Suprapubic skin (tissue), 4 donors: ENCODE measurements at regions not wholly inside any gene's neighbourhood (a gene's known extent, or its start where the extent isn't known, plus 50 kb on each side); places are given as distances from the start of the nearest gene placed in this dataset.

Experiments used
- DNase-seq, 2 donors: peaks; one replicate each; pipeline ENCODE4 v3.0.0-alpha.2; 2019; ENCODE audit warnings: low spot score in 2 of 2
- H3K27ac ChIP-seq: fragments of 200-600 bp; sonication (generic); one replicate; pipeline ENCODE4 v1.5.1; 2019
- H3K27me3 ChIP-seq: fragments of 200-600 bp; sonication (generic); one replicate; pipeline ENCODE4 v1.5.1; 2019
- H3K36me3 ChIP-seq: fragments of 200-600 bp; sonication (generic); one replicate; pipeline ENCODE4 v1.5.1; 2019
- H3K4me1 ChIP-seq: fragments of 200-600 bp; sonication (generic); one replicate; pipeline ENCODE4 v1.5.1; 2019
- H3K4me3 ChIP-seq: fragments of 200-600 bp; sonication (generic); one replicate; pipeline ENCODE4 v1.5.1; 2019; ENCODE audit warnings: mild to moderate bottlenecking
- H3K9me3 ChIP-seq: fragments of 200-600 bp; sonication (generic); one replicate; pipeline ENCODE4 v1.5.1; 2019
- CTCF ChIP-seq, 2 donors: fragments of 200-600 bp in 1 of 2; fragments of 450-650 bp in 1 of 2; sonication (generic) in 1 of 2; IDR thresholded peaks; one replicate each; pipeline ENCODE4 v1.5.1; 2016 to 2019; ENCODE audit warnings: antibody characterized with exemption in 2 of 2, mild to moderate bottlenecking in 1 of 2, moderate library complexity in 1 of 2
- EP300 ChIP-seq: sonication (generic); formaldehyde crosslinking; IDR thresholded peaks from one replicate; pipeline ENCODE4 v1.6.1; 2017; ENCODE audit warnings: antibody characterized with exemption
- POLR2A ChIP-seq, 2 donors: fragments of 450-650 bp; IDR thresholded peaks; one replicate each; pipeline ENCODE4 v1.6.1; 2017; ENCODE audit warnings: antibody characterized with exemption in 2 of 2, mild to moderate bottlenecking in 2 of 2, moderate library complexity in 2 of 2
- POLR2AphosphoS5 ChIP-seq, 3 donors: sonication (generic); formaldehyde crosslinking; IDR thresholded peaks; one replicate each; pipeline ENCODE4 v1.6.1; 2017; ENCODE audit warnings: antibody characterized with exemption in 3 of 3
- WGBS: methylation state at CpG from one replicate; pipeline ENCODE4 v1.1.5; 2018; 5-methylcytosine and 5-hydroxymethylcytosine counted together

- TF ChIP-seq CTCF (IDR thresholded peaks at IDR 0.05): no peak
- 99% methylated on average over 8 of the region's 8 CpGs for WGBS
- DNase-seq: no peak
- Histone ChIP-seq H3K36me3 (peaks cover 38% of the 10 kb centered on the region), H3K4me3 (no peak overlapping the region), H3K27ac (no peak overlapping the region), H3K9me3 (no peaks in the 10 kb centered on the region), H3K4me1 (no peaks in the 10 kb centered on the region), H3K27me3 (no peaks in the 10 kb centered on the region)
Observed at GRCh38 chr14:95421741-95422140, 94.7 kb downstream of the SYNE3 start.

- Histone ChIP-seq H3K27ac (no peak overlapping the region), H3K4me1 (no peaks in the 10 kb centered on the region), H3K4me3 (no peak overlapping the region), H3K36me3 (peaks cover 47% of the 10 kb centered on the region), H3K27me3 (no peaks in the 10 kb centered on the region), H3K9me3 (no peaks in the 10 kb centered on the region)
- WGBS: 94% methylated on average over 3 of the region's 3 CpGs
- no peak for DNase-seq
- no peak for TF ChIP-seq POLR2AphosphoS5 (IDR thresholded peaks at IDR 0.05)
- TF ChIP-seq POLR2A (IDR thresholded peaks at IDR 0.05): no peak
- no peak for TF ChIP-seq EP300
- TF ChIP-seq CTCF (IDR thresholded peaks at IDR 0.05): no peak
Observed at GRCh38 chr14:95420060-95420459, 96.4 kb downstream of the SYNE3 start.

- H3K4me1 ChIP-seq: no peaks in the 10 kb centered on the region
- H3K4me3 ChIP-seq: no peak overlapping the region
- WGBS: 93% methylated on average over 4 of the region's 4 CpGs
- no peak for DNase-seq
- H3K9me3 ChIP-seq: no peaks in the 10 kb centered on the region
- H3K27ac ChIP-seq: no peak overlapping the region
- peaks cover 47% of the 10 kb centered on the region for H3K36me3 ChIP-seq
- H3K27me3 ChIP-seq: no peaks in the 10 kb centered on the region
- no peak for TF ChIP-seq POLR2AphosphoS5 (IDR thresholded peaks at IDR 0.05)
- TF ChIP-seq EP300: no peak
Observed at GRCh38 chr14:95419569-95419968, 96.9 kb downstream of the SYNE3 start.

GRCh38 chr14:95418858-95419257 lies 97.6 kb downstream of the SYNE3 start:
- H3K4me3 ChIP-seq: no peak overlapping the region
- no peak for DNase-seq
- H3K4me1 ChIP-seq: no peaks in the 10 kb centered on the region
- peaks cover 50% of the 10 kb centered on the region for H3K36me3 ChIP-seq
- TF ChIP-seq POLR2AphosphoS5 (IDR thresholded peaks at IDR 0.05) (no peak), CTCF (IDR thresholded peaks at IDR 0.05) (no peak), EP300 (no peak), POLR2A (IDR thresholded peaks at IDR 0.05) (no peak)
- H3K9me3 ChIP-seq: no peaks in the 10 kb centered on the region
- H3K27me3 ChIP-seq: no peaks in the 10 kb centered on the region
- H3K27ac ChIP-seq: no peak overlapping the region
- 94% methylated on average over 3 of the region's 3 CpGs for WGBS

GRCh38 chr14:95417492-95417891 lies 97.8 kb upstream of the CLMN start:
- Histone ChIP-seq H3K27me3 (no peaks in the 10 kb centered on the region), H3K9me3 (no peaks in the 10 kb centered on the region), H3K27ac (no peak overlapping the region), H3K36me3 (peaks cover 52% of the 10 kb centered on the region), H3K4me1 (no peaks in the 10 kb centered on the region), H3K4me3 (no peak overlapping the region)
- WGBS: 94% methylated on average over 7 of the region's 7 CpGs
- no peak for DNase-seq
- no peak for TF ChIP-seq CTCF (IDR thresholded peaks at IDR 0.05)
- no peak for TF ChIP-seq EP300
- TF ChIP-seq POLR2AphosphoS5 (IDR thresholded peaks at IDR 0.05): no peak
- TF ChIP-seq POLR2A (IDR thresholded peaks at IDR 0.05): no peak

- TF ChIP-seq POLR2A (IDR thresholded peaks at IDR 0.05) (no peak), POLR2AphosphoS5 (IDR thresholded peaks at IDR 0.05) (no peak), CTCF (IDR thresholded peaks at IDR 0.05) (no peak), EP300 (no peak)
- no peak for DNase-seq
- 85% methylated on average over 8 of the region's 8 CpGs for WGBS
- Histone ChIP-seq H3K27me3 (no peaks in the 10 kb centered on the region), H3K4me3 (no peak overlapping the region), H3K9me3 (no peaks in the 10 kb centered on the region), H3K36me3 (peaks cover 42% of the 10 kb centered on the region), H3K4me1 (no peaks in the 10 kb centered on the region), H3K27ac (no peak overlapping the region)
Observed at GRCh38 chr14:95415993-95416392, 96.3 kb upstream of the CLMN start.
